ENCODE measurements at regions not wholly inside any gene's neighbourhood (a gene's known extent, or its start where the extent isn't known, plus 50 kb on each side); places are given as distances from the start of the nearest gene placed in this dataset.

GRCh38 chr13:59439776-59440428 lies 723.8 kb downstream of the DIAPH3 start:
- TF ChIP-seq POLR2A (IDR thresholded peaks at IDR 0.05; ENCODE audit: low read depth, low read length) (no peak), JUNB (IDR thresholded peaks at IDR 0.05) (no peak), RFX5 (IDR thresholded peaks at IDR 0.05; ENCODE audit: low read depth, low read length) (no peak), SMAD5 (IDR thresholded peaks at IDR 0.05; ENCODE audit: low read depth) (no peak), POU2F2 (IDR thresholded peaks at IDR 0.05; ENCODE audit: borderline replicate concordance, low read depth, low read length) (no peak), POLR2AphosphoS5 (IDR thresholded peaks at IDR 0.05; ENCODE audit: low read length) (no peak), PKNOX1 (IDR thresholded peaks at IDR 0.05) (no peak), CBX5 (IDR thresholded peaks at IDR 0.05; ENCODE audit: low read depth) (no peak), RCOR1 (conservative IDR thresholded peaks at IDR 0.05; ENCODE audit: low read depth, low read length) (no peak), CEBPB (IDR thresholded peaks at IDR 0.05; ENCODE audit: borderline replicate concordance in 1 of 2, low read depth in 2 of 2, low read length in 2 of 2) (no peak)
- TF ChIP-seq, protein P1, sequence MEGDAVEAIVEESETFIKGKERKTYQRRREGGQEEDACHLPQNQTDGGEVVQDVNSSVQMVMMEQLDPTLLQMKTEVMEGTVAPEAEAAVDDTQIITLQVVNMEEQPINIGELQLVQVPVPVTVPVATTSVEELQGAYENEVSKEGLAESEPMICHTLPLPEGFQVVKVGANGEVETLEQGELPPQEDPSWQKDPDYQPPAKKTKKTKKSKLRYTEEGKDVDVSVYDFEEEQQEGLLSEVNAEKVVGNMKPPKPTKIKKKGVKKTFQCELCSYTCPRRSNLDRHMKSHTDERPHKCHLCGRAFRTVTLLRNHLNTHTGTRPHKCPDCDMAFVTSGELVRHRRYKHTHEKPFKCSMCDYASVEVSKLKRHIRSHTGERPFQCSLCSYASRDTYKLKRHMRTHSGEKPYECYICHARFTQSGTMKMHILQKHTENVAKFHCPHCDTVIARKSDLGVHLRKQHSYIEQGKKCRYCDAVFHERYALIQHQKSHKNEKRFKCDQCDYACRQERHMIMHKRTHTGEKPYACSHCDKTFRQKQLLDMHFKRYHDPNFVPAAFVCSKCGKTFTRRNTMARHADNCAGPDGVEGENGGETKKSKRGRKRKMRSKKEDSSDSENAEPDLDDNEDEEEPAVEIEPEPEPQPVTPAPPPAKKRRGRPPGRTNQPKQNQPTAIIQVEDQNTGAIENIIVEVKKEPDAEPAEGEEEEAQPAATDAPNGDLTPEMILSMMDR (IDR thresholded peaks at IDR 0.05 in 2 of 3, conservative IDR thresholded peaks at IDR 0.05 in 1 of 3; ENCODE audit: control insufficient read depth in 2 of 3, extremely low read depth in 1 of 3, insufficient read depth in 1 of 3, low read depth in 3 of 3, low read length in 3 of 3) = no peak
- TF ChIP-seq, protein P2, sequence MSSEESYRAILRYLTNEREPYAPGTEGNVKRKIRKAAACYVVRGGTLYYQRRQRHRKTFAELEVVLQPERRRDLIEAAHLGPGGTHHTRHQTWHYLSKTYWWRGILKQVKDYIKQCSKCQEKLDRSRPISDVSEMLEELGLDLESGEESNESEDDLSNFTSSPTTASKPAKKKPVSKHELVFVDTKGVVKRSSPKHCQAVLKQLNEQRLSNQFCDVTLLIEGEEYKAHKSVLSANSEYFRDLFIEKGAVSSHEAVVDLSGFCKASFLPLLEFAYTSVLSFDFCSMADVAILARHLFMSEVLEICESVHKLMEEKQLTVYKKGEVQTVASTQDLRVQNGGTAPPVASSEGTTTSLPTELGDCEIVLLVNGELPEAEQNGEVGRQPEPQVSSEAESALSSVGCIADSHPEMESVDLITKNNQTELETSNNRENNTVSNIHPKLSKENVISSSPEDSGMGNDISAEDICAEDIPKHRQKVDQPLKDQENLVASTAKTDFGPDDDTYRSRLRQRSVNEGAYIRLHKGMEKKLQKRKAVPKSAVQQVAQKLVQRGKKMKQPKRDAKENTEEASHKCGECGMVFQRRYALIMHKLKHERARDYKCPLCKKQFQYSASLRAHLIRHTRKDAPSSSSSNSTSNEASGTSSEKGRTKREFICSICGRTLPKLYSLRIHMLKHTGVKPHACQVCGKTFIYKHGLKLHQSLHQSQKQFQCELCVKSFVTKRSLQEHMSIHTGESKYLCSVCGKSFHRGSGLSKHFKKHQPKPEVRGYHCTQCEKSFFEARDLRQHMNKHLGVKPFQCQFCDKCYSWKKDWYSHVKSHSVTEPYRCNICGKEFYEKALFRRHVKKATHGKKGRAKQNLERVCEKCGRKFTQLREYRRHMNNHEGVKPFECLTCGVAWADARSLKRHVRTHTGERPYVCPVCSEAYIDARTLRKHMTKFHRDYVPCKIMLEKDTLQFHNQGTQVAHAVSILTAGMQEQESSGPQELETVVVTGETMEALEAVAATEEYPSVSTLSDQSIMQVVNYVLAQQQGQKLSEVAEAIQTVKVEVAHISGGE (CRISPR knock-in tag; IDR thresholded peaks at IDR 0.05) = no peak
- TF ChIP-seq, protein P3, sequence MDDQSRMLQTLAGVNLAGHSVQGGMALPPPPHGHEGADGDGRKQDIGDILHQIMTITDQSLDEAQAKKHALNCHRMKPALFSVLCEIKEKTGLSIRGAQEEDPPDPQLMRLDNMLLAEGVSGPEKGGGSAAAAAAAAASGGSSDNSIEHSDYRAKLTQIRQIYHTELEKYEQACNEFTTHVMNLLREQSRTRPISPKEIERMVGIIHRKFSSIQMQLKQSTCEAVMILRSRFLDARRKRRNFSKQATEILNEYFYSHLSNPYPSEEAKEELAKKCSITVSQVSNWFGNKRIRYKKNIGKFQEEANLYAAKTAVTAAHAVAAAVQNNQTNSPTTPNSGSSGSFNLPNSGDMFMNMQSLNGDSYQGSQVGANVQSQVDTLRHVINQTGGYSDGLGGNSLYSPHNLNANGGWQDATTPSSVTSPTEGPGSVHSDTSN (IDR thresholded peaks at IDR 0.05; ENCODE audit: insufficient replicate concordance, low read depth, low read length) = no peak
